ENCODE measurements at regions not wholly inside any gene's neighbourhood (a gene's known extent, or its start where the extent isn't known, plus 50 kb on each side); places are given as distances from the start of the nearest gene placed in this dataset.

DNA sequence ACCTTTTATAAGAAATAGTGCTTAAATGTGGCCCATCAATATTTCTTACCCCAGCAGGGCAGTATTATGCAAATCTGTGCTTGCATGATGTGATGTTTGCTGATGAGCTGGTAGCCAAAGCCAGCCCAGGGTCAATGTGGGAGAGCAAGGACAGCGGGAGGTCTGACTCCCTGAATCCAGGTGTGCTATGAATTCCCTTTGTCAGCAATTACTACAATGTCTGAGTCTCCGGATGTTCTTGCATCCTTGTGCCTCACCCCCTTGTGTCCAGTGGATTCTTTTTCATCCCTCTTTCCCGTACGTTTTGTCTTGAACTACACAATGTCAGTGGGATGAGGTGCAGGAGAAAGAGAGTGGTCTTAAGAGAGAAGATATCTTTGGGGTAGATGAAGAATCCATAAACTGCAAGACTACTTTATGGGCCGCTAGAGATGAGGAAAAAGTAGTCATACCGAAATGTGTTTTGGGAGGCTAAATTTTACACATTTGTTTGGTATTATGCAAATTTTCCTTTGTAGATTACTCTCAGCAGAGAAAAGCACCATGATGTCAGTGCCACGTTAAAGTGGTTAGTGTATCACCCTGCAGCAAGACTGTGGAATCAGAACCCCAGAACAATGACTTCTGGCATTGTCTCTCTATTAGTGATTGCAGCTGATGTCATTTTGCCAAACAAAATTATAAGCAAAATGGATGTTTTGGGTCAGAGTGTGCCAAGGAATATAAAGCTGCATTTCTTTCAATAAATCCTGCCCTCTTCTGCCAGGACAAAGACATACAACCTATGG, 53.5 kb upstream of the TSHZ3 start:
- DNase-seq = no peak

DNA sequence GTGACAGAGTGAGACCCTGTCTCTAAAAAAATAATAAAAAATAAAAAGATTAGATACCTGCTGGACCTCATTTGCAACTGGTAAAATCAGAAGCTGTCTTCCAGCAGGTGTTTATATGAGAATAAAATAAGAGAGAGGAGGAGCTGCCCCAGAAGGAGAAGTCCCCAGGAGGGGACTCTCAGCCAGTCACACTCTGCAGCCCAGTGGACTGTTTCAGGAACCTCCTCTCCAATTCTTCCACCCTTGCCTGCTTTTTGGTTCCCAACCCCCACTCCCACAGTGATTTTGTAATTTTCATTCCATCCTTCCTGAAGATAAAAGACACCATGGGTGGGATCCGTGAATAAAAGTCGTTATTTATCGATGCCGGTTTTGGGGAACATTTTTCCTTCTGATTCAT, 56.9 kb upstream of the TSHZ3 start:
- DNase-seq = no peak

DNA sequence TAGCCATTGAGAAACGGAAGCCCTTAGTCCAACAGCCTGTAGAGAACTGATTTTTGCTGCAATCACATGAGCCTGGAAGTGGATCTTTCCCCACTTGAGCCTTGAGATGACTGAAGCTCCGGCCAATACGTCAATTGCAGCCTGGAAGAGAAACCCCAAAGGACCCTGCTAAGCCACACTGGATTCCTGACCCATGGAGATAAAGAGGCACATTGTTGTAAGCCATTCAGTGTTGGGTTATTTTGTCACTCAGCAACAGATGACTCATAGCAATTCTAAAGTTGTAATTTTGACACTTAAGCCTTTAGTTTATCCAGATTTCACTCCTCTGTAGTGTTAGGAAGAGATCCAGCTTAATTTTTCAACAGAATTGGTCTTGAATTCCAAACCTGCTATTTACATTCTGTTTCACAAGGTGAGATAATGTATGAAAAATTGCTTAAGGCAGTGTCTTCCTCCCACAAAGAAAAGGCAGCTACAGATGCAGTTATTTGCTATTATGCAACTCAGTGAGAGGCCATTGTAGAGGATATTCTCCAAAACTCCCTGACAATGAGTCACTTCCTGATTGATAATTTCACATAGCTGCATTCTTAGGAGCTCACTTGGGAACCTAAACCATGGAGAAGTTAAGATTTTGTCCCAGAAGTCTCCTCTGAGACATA, 59.4 kb upstream of the TSHZ3 start:
- DNase-seq = peak; percentile 88

DNA sequence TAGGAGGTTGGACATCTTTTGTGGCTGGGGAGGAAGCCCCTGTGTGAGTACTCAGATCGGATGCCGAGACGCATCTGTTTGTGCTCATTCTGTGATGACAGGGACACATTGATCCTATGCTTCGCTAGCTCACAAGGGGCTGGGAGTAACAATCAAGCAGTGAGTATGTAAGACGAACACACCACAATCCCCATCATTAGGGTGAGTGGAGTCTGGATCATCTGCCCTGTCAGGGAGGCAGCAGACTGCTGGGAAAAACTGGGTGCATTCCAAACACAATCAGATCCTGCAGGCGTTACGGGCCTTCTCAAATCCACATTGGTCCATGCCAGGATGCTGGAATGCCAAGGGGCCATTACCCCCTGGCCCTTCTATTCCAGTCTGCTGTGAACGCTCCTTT, 64.1 kb upstream of the TSHZ3 start:
- DNase-seq = no peak

DNA sequence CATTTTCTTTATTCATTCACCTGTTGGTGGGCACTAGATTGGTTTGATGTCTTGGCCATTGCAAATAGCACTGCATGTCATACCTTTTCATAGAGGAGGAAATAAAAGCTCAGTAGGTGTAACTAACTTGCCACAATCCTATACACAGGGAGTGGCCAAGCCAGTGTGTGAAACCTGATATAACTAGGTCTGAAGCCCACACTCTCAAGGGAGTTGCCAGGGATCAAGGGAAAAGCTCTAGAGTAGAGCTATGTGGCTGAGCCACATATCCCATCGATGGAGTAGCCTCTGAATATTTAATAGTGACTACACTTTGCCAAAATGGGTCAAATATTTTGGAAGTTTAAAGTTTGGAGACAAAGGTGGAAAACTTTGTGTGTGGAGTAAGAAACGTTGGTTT, 66.1 kb upstream of the TSHZ3 start:
- no peak for DNase-seq

DNA sequence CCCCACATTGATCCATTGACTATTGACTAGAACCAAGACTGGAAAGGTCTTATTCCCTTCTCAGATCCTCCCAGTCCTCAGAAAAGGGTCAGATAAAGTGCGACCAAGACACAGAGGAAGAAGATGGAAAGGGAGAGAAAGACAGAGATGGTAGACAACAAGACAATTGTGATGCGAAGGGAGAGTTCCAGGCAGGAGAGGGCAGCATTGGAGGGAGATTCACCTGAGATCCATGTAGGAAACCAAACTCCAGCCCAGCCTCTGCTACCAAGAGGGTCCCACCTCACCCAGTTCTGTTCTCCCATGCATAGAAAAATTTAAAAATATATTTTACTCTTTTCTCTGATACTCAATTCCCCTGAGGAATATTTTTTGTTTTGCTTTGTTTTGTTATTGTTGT, 67.3 kb upstream of the TSHZ3 start:
- no peak for DNase-seq

DNA sequence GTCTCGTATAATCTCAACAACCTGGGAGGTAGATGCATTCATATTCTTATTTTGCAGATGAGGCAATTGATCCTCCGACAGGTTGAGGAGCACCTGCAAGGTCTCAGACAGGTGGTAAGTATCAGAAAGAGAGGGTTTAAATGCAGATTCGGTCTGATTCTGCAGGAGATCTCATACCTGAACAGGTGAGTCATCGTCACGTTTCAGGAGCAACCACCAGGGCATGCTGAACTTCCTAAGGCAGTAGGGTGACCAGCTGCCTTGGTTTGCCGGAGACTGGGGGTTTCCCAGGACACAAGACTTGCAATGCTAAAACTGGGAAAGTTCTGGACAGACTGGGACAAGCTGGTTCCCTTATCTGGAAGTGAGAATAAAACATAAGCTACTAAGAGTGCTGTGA, 68.8 kb upstream of the TSHZ3 start:
- DNase-seq = no peak

DNA sequence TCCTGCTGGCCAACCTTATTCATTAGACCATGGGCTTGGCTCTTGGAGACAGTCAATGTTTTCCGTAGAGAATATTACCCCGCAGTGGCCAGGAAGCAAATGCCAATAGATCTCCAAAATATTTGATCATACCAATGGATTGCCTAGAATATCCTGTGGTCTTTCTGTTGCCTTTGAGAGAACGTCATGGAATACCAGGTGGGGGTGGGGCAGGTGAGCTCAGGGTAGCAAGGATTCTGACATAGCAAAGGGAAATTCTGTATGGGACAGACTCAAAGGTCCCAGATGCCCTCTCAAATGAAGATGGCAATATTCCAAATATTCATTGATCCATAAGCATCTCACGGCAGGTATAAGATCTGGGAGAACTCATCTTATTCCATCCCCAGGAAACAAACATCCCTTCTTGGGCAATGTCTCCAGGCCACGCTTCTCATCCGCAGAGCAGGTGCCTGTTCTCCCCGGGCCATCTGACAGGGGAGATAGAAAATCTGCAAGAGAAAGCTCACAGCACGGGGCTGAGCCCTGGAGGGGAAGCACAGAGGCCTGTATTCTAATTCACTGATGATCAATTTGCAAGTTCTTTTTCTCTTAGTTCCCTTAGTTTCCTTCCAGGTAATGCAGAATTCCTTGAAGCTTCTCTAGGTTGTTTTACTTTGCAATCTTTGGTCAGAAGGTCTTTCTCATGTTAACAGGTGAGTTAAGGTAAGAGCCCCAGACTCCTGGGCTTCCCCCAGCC, 69.6 kb upstream of the TSHZ3 start:
- no peak for DNase-seq

DNA sequence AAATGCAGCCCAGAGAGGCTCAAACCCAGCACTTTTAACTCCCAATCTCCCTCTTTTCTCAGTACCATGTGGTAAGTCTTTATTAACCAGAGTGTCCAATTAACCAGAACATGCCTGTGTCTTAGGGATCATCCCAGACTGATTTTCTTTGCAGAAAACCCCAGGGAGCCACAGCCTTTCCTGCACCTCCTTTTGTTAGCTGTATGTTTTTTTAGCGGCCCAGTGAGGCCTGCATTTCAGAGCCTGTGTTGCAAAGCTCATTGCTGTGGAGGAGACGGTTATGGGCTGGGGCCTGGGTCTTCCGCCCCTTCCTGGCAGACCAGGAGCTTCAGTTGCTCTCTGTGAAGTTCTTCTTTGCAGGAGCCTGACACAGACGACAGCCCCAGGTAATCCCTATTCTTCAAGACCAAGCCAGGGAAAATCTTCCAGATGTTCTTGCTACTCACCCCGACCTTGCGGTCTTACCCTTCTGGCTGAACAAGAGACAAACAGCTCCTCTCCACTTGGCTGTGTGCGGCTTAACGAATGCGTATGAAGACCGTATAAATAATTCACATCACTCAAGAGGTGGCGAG, 70.7 kb upstream of the TSHZ3 start:
- DNase-seq = no peak

DNA sequence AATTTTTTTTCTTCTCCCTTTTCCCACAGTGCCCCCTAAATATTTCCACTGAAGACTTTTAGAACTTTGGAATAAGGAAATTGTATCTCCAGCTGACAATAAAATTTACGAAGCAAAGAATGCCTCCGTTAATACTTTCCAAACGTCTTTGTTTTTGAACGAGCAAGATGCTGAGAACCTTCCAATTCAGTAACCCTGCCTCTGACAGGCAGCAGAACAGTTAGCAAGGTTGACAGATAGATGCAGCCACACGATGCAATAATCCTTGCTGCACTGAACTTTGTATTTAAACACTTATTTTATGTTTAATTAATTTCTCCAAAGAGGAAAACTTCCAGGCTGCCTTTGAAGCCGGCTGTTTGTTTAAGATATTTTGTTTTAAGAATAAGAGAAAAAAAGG, 71.8 kb upstream of the TSHZ3 start:
- no peak for DNase-seq

DNA sequence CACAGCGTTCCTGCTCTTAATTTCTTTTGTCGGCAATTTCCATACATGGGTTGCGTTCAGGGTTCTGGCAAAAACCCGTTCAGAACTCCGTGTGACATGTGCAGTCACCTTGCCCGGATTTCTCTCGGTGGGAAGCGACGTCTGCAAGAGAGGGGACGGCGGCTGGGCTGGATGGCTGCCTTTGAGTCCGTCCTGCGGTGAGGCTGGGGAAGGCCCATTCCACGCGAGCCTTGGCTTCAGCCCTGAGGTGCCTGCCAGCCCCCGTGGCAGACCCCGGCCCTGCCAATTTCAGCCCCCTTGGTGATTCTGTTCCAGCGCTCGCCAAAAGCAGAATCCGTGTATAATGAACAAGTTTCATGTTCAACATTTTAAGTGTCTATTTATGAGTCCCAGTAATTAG, 72.6 kb upstream of the TSHZ3 start:
- DNase-seq = no peak

DNA sequence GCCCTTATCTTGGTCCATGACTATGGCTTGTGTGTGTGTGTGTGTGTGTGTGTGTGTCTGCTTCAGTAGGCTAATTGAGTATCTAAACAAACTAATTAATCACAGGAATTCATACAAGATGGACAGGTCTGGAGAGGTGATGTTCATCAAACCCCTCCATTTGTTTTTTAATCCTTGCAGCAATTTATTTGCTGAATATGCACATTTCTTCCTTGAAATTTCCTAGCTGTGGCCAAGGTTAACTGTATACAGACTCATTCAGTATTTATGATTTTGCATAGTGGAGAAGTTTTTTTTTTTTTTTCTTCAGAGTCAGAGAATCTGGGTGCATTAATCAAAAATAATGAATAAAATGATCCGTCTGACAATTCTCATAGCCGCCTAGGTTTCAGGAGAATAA, 74.7 kb upstream of the TSHZ3 start:
- DNase-seq = no peak

DNA sequence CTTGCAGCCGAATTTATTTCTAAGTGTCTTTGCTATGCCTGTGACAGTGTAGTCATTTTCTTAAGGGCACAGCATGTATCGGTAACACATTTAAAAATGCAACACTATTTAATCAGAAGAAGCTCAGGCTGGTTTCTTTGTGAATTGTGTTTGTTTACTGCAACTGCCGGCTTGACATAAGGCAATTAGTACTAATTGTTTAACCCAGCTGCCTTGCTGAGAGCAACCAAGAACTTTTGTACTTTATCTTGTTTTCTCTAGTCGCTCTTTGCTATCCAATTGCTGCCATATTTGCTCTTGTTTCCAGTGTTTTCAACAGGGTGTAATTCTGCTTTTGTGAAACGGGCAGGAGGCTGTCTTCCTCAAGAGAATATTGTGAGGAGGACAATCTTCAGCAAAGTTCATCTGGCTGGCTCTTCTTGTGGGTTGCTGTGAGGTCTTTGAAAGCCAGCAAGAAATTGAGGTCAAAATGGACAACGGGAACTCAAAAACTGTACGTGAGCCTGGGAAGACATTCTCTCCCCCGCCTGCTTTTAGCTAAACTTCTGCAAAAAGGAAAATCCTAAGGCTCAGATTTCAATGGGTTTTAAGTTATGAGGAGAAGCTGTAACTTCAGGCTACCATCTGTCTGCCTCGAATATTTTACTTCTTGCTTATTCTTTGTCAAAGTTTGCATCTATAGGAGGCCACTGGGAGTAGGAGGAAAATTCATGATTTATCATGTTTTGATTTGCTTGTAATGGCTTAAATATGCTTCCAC, 75.8 kb upstream of the TSHZ3 start:
- peak; percentile 41 for DNase-seq

DNA sequence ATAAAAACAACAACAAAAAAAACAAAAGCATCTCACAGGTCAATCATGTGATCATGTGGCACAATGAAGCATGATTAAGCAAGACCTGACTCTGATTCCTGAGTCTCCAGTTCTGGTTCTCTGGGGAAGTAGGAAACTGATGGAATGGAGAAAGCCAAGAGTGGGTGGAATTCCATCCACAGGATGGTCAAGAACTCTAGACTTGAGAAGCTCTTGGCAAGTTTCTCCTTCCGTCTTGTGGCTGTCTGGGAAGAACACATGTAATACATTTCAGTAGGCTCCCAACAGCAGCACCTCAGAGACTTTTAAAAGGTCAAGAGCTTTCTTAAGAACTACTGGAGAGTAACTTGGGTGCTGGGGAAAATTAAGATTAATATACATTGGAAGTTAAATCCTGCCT, 78.6 kb upstream of the TSHZ3 start:
- DNase-seq = no peak

DNA sequence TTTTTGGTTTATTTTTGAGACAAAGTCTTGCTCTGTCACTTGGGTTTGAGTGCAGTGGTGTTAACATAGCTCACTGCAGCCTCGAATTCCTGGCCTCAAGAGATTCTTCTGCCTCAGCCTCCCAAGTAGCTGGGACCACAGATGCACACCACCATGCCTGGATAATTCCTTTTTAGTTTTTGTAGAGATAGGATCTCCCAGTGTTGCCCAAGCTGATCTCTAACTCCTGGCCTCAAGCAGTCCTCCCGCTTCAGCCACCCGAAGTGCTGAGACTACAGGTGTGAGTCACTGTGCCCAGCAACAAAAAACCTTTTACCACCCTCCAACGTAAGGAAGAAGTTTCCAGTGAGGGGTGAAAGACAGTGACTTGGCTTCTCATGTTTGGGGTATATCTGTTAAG, 81.1 kb upstream of the TSHZ3 start:
- DNase-seq = no peak

DNA sequence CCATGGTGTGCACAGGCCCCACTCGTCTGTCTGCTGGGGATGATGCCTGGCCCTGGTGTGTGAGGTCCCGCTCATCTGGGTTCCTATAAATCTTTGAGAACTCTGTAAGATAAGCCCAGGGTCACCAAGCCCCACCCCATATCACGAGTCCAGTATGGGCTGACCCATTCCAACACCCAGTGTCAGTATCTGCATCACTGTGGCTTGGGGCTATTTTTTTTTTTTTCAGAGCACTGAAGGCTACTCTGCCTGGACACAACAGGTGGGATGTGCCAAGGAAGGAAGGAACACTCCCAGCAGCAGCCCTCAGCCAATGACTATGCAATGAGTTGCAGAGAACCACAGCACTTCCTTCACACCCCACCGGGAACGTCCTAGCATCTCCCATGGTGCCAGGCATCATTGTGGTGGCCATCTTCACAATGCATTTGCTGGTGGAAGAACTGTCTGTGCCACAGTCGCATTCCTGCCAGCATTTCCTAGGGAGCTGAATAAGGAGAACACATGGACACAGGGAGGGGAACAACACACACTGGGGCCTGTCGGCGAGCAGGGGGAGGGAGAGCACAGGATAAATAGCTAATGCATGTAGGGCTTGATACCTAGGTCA, 83.1 kb upstream of the TSHZ3 start:
- DNase-seq = no peak

DNA sequence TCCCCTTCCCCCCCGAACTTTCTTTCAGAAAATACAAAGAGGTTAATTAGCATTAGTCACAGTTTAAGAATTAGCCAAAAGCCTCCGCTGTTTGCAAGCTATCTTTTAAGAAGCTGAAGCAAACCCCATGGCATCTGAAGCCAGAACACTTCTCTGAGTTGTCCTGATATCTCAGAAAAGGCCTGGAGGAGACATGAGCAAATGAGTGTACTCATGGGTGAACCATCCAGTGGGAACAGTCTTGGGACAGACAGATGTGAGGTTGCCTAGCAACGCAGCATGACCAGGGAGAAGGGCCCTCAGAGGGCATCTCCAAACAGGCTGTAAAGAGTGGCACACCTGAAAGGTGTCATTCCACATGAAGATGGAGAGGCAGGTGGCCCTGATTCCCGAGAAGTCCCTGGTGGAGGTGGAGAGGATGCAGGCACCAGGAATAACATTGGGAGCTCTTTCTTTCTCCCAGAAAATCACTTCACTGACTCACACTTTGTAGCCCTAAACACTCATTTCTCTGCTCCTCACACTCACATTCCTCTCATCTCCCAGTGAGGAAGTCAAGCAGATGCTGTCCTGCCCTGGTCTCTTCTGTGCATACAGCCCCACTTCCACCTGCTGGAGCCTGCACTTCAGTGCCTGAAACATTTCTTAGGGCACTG, 87.0 kb upstream of the TSHZ3 start:
- DNase-seq = no peak

DNA sequence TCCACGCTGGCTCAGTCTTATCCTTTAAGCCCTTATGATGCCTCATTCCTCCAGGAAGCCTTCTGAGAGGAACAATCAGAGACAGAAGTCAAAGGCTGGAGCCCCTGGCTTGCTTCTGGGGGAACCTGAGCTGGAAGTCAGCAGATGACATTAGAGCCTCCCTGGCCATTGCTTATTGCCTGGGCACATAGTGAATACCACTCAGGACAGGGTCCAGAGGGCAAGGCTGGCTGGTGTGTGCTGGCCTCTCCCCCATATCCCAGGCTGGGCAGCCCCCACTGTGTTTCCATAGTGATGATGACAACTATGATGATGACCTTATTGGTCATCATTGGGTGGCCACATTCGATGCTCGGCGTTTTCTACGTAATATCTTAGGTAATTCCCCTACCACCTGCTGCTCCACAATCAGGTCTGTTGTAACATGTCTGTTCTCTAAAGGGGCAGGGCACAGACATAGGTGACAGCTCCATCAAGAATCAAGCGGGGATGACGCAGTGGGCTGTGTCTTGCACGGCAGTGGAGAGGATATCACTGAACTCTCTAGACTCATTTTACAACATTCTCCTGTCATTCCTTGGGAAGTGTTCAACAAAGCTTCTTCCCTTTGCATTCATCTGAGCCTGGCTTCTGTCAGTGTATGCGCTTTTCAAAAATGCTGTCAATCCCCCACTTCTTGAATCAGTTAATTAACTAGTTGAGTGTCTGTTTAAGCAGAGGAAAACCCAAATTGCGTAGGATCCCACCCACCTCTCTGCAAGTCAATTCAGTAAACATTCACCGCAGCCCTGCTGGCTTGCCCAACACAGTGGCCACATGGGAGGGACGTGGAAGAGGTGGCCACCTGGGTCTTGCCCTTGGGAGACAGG, 89.4 kb upstream of the TSHZ3 start:
- no peak for DNase-seq

DNA sequence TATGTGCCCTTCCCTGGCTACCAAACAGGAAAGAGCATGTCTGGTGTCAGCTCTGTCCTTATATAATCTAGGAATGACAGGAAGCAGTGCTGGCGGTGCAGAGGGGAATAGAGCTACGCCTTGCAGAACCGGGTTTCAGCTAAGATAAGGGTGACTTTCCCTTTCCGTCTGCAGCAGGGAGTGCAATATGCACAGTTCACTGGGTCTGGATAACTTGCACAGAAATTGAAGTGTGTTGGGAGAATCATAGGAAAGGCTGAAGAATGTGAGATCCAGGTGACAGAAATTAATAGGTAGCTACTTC, 90.0 kb upstream of the TSHZ3 start:
- no peak for DNase-seq

DNA sequence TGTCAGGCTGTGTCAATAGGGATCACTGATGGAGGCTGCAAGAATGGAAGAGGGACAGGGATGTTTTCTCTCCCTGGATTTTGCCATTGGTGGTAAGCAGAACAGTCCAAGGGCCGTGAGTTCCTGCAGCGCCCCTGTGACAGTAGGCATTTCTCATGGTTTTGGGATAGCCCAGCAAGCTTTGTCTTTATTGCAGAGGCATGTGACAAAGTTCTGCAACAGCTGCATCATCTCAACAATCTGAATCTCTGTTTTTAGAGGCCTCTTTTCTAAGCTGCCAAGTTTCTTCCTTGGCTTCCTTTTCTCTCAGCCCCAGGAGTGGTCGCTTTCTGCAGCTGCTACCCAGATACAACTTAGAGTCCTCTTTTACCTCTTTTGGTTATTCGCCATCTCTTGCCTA, 95.7 kb upstream of the TSHZ3 start:
- DNase-seq = no peak

DNA sequence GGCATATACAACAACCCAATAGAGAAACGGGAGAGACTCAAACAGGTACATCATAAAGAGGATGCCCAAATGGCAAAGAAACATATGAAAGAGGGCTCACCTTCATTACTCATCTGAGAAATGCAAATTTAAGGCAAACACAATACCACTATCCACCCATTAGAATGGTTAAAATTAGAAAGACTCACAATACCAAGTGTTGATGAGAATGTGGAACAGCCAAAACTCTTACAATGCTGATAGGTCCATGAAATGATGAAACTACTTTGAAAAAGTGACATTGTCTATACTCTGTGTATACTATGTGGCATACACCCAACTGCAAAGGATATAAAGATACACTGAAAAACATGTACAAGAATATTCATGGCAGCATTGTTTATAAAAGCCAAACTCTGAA, 96.2 kb upstream of the TSHZ3 start:
- no peak for DNase-seq

Measured in fibroblast of upper back skin (primary cell).